HG03457 (cell line): ENCODE measurements at regions not wholly inside any gene's neighbourhood (a gene's known extent, or its start where the extent isn't known, plus 50 kb on each side); places are given as distances from the start of the nearest gene placed in this dataset.
"Not testable (repeated sequence)": the region's sequence is repeated elsewhere in the genome, so short reads cannot be mapped to it uniquely, and the experiment has no call there.

Experiments used
- ATAC-seq: cut with Tn5 transposase; IDR thresholded peaks from one replicate; pipeline ENCODE4 v1.9.1; 2021; ENCODE audit warnings: moderate number of reproducible peaks; ENCODE audit not compliant: unreplicated experiment

DNA sequence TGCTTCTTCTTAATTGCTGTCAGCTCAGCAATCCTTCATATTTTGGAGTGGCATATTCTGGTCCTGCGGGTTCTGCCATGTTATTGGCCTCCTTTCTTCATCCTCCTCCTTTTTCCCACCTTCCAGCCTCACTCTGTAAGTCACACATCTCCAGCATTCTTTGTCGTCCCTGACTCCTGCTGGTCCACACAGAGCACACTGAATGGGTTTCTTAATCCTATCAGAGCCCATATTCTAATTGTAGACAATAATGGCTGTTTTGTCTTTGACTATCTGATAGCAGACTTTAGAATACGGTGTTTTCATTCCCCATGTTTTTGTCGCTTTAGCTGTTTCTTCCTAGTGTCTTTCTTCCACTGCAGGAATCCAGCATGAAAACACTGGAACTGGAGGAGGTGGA, 389.6 kb downstream of the REEP3 start:
- no peak for ATAC-seq

- ATAC-seq, result no peak
These were observed 394.0 kb downstream of the REEP3 start for GRCh38 chr10:63915240-63915639.

GRCh38 chr10:63917363-63917762, 396.2 kb downstream of the REEP3 start:
- ATAC-seq, result no peak

GRCh38 chr10:63919575-63920279, 398.5 kb downstream of the REEP3 start:
- no peak for ATAC-seq

- ATAC-seq, result no peak
These were observed 399.7 kb downstream of the REEP3 start for GRCh38 chr10:63920926-63921325.

DNA sequence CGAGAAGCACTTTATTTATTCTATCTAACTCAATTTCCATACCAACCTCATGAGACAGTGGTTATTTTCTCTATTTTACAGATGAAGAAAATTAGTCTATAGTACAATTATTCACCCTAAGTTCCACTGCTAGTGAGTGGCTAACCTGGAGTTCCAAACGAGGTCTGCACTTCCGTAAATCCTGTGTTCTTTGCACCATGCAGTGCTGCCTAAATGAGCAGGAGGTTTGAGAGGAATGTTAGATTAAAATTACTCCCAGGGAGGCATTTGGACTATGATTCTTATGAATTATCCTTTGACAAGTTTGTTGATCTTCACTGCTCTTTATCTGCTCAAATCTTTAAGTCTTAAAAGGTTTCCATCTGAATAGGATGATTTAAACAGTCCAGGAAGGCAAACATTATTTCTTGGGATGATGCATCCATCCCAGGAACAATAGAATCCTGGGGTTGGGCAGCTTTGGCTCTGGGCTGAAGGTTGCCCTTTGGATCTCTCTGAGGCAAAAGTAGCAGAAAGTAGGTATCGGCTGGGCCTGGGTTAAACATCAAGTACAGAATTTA, 400.8 kb downstream of the REEP3 start:
- no peak for ATAC-seq

DNA sequence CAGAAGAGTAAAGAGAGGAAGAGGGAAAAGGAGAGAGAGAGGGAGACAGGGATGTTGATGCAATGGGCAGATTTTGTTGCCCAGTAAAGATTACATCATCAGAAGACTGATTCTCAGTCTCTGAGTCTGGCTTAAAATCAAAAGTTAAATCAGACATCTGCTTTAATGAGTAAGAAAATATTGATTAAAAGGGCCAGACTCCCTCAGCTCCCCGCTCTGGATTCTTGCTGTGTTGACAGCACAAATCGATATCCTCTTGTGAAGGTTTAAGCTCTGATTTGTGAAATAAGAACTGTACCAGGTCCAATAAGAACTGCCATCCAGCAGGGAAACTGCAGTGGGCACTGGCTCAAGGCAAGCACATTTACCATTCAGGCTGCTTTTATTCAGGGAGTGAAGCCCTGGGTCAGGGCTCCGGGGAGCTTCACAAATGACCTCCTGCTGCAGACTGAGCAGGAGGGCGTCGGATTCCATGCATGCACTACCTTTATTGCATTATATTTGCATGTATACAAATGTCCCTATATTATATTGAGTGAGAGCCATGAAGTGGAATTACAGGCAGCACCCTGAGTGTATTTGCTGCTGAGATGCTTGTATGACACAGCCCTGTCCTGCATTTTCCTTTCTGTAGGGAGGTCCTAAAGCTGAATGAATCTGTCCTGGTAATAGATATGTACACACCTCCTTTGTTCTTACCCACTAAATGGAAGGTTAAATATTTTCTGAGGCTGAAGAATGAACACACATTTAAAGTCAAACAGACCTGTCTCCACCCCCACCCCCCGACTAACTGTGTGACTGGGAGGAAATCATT, 401.5 kb downstream of the REEP3 start:
- ATAC-seq, result no peak

GRCh38 chr10:63929831-63930467, 408.7 kb downstream of the REEP3 start:
- no peak for ATAC-seq

- no peak for ATAC-seq
These were observed 409.4 kb downstream of the REEP3 start for GRCh38 chr10:63930584-63930983.

DNA sequence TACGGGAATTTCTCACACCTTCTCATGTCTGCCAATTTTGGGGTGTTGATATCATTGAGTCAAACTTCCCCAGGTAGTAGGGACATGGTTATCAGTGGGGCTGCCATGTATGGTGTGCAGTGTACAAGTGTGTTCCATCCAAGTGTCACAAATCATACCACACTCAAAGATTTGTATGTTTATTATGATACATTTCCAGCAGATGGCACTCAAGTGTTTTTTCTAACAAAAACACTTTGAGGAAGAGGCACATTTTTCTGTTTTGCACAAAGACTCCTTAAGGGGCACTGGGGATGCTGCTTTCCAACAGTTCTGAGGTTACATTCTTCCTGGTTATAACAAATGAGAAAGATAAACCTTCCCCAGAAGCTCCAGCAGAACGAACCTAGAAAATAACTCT, 414.5 kb downstream of the REEP3 start:
- no peak for ATAC-seq

GRCh38 chr10:63940277-63940922, 419.2 kb downstream of the REEP3 start:
- ATAC-seq, result no peak

- no peak for ATAC-seq
These were observed 443.2 kb downstream of the REEP3 start for GRCh38 chr10:63964406-63964805.

- no peak for ATAC-seq
These were observed 444.6 kb downstream of the REEP3 start for GRCh38 chr10:63965846-63966245.

DNA sequence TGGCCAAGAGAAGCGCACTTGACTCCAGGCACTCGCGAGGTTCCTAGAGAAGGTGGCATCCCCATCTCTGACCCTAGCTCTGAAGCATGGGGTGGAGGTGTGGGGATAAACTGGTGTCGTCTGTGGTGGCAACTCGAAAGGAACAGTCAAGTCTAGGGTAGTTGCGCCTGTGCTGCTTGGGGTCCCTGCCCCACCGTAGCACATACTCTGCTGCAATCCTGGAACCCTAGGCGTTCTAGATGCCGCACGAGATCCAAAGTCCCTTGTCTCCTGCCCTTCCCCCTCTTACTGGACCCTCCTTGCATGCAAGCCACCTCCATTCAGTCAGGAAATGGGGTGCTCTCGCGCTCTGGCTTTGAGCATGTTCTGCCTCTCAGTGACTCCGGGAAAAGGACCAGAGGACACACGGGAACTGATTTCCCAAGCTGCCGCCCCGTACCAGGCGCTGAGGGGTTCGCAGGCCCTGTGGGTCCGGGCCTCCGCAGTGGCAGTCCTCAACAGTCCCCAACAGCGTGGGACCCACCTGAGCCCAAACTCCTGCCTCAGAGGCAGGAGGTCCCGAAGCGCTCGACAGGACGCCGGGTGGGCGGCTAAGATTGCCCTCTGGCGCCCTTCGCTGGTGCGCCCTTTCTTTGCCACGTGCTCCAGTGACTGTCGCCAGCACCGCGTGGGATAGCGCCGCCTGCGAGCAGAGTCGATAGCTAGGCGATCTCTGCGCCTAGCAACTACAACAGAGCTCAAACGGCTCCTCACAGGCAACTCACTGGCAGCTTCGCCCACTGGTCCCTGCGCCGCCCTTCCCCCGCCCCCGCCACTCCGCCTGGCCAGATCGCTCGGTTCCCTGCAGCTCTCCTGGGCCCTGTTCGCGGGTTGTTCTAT, 452.0 kb downstream of the REEP3 start:
- no peak for ATAC-seq

- peak; percentile 94 for ATAC-seq
These were observed 455.3 kb downstream of the REEP3 start for GRCh38 chr10:63976538-63976937.

DNA sequence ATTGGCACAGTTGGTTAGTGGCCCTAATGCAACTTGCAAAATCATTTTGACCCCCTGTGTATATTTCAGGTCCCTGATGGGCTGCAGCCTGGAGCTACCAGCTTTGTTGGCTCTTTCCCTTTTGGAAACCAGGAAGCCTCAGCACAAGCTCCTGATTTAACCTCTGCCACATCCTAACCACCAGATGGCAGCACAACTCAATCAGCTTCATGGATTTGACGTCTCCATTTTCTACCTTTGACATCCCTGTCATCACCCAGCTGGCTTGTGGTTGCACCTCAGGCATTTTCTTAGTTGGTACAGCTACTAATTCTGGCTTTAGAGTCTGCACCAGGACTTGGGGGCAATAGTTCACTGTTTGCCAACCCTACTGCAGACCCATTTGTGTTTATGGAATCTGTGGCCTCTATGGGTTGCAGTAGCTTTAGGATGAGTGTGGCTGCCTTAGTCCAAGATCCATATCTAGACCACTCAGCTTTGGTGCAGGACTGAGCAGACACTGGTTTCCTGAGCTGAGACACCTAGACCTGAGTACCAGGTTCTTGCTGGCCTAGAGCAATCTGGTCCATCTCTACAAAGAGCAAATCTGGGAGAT, 456.2 kb downstream of the REEP3 start:
- ATAC-seq, result no peak

DNA sequence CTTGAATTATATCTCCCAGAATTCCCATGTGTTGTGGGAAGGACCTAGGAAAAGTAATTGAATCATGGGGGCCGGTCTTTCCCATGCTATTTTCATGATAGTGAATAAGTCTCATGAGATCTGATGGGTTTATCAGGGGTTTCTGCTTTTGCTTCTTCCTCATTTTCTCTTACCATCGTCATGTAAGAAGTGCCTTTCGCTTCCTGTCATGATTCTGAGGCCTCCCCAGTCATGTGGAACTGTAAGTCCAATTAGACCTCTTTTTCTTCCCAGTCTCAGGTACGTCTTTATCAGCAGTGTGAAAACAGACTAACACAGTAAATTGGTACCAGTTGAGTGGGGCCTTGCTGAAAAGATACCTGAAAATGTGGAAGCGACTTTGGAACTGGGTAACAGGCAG, 459.7 kb downstream of the REEP3 start:
- ATAC-seq, result not testable (repeated sequence)

DNA sequence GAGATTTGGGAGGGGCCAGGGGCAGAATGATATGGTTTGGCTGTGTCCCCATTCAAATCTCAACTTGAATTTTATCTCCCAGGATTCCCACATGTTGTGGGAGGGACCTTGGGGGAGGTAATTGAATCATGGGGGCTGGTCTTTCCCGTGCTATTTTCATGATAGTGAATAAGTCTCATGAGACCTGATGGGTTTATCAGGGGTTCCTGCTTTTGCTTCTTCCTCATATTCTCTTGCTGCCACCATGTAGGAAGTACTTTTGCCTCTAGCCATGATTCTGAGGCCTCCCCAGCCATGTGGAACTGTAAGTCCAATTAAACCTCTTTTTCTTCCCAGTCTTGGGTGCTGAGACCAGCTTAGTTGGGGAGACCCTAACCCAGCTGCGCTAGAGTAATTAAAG, 462.9 kb downstream of the REEP3 start:
- not testable (repeated sequence) for ATAC-seq

GRCh38 chr10:63986536-63986935, 465.3 kb downstream of the REEP3 start:
- no peak for ATAC-seq

DNA sequence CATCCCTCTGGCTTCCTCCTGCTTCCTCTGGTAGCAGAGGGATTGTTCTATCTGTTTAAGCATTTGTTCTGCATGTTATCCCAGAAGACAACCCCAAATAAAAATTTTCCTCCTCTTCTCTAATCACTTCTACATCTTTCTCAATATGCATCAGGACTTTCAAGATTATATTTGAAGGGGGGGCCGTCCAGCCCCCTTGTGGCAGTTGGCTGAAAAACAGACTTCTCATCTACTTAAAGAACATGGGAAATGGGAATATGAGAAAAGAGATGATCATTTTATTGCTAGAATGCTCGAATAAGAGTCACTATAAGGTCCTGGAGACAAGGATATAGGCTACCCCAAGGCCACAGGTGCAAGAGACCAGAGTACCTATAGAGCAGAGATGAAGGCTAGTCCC, 466.0 kb downstream of the REEP3 start:
- ATAC-seq, result no peak
